ENCODE measurements at regions not wholly inside any gene's neighbourhood (a gene's known extent, or its start where the extent isn't known, plus 50 kb on each side); places are given as distances from the start of the nearest gene placed in this dataset.

GRCh38 chr9:18358325-18358724 lies 115.6 kb upstream of the ADAMTSL1 start:
- DNase-seq = no peak

DNA sequence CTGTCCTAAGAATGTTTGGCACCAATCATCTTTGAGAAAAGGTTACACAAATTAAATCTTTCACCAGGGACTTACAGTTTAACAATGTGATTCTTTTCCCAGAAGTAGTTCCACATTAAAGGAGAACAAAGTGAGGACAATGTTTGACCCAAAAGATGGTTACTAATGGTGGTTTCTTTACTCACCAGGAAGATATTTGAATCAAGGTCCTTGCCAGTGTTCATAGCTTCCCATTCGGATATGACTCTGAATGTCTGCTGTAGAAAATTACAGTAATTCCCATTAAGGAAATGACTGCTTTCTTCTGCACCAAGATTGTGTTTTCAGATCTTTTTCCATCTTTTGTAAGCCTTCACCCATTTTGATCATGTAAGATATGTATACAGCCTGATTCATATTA lies 114.6 kb upstream of the ADAMTSL1 start:
- no peak for DNase-seq

- DNase-seq = no peak
These were observed 113.9 kb upstream of the ADAMTSL1 start for GRCh38 chr9:18360005-18360404.

GRCh38 chr9:18361646-18362045 lies 112.3 kb upstream of the ADAMTSL1 start:
- no peak for DNase-seq

DNA sequence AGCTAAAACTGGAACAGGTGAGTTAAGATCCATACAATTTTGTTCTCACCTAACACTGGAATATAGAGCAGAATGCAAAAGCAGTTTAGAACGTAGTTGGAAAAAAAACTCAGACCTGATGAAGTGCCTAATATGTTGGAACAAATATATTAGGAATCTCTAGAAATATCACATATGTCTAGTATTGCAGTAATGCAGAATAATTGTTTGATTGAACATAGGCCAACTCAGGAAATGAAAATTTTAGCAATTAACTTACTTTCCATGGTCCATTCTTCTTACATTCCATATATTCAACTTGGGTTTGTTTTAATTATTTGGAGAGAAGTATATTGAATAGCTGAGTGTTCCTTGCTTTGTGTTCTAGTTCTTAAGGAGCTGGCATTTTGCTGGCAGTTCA lies 111.8 kb upstream of the ADAMTSL1 start:
- DNase-seq = no peak

GRCh38 chr9:18362901-18363685 lies 110.9 kb upstream of the ADAMTSL1 start:
- DNase-seq = no peak

DNA sequence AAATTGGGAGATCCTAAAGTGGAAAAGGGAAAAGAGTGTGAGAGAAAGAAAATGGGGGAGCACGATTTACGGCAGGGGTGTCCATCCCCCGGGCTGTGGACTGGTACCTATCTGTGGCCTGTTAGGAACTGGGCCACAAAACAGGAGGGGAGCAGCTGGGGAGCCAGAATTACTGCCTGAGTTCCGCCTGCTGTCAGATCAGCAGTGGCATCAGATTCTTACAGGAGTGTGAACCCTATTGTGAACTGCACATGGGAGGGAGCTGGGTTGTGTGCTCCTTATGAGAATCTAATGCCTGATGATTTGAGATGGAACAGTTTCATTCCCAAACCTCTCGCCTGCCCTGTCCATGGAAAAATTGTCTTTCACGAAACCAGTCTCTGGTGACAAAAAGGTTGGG lies 108.3 kb upstream of the ADAMTSL1 start:
- DNase-seq = no peak

DNA sequence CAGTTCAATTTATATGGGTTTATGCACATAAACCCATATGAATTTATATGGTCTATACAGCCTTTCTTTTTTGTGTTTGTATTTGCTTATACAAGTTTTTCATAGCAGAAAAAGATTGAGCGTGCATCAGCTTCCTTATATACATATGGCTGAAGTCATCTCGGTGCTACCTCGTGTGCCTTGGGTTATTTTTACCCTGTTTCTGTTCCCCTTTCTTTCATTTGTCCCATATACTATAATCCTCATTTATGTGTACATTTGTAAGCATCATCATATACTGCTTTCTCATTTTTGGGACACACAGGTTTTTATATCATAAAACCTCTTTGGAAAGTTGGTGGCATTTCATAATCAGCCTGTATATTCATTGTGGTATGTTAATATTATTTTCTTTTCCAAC lies 107.8 kb upstream of the ADAMTSL1 start:
- DNase-seq = no peak

DNA sequence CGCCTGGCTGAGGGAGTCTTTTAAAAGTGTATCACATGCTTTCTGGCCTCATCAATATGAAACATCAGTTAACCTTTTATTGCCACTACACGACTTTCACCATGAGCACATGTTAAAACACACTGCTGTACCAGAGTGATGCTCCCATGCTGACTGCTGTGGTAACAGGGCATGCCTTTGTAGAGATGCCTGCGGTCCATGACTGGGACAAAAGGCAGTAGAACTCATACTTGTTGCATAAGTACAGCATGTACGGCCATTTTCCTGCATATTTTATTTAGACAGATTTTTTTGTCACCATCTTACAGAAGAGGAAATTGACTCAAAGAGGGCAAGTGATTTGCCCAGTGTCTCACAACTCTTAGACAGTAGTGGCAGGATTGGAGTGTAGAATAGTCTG lies 105.7 kb upstream of the ADAMTSL1 start:
- DNase-seq = no peak

DNA sequence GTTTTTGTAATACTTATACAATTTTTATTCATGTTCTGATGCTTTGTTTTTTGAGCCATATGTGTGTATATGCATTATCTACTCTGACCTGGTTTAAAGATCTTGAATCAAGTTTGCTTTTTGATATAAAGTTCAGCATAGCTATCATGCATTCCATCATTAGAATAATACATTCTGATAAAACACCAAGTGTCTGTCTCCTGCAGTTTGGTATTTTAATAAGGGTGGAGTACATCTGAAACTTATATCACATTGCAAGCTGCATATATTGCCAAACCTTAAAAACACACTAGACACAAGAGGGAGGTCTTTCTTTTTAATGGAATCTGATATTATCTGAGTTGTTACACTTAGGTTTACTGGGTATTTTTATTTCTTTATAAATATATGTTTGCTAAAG lies 102.8 kb upstream of the ADAMTSL1 start:
- no peak for DNase-seq

DNA sequence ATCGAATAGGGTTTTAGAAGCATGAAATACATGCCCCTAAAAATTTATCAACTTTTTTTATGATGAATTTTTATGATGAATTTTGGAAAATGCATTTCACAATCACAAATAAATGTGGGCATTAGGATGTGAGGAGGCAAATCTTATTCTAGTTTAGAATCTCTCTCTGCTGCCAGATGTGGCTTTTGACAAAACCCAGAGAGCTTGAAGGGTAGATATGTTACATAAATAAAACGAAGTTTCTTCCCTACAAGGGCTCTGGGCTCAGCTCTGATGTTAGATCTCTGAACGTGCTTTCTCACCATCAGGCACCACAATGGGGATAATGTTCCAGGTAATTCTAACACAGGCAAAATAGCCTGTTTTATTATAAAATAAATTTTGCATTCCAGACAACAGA lies 102.3 kb upstream of the ADAMTSL1 start:
- DNase-seq = no peak

- DNase-seq = no peak
These were observed 94.7 kb upstream of the ADAMTSL1 start for GRCh38 chr9:18379073-18379811.

- DNase-seq = no peak
These were observed 91.7 kb upstream of the ADAMTSL1 start for GRCh38 chr9:18382243-18382642.

DNA sequence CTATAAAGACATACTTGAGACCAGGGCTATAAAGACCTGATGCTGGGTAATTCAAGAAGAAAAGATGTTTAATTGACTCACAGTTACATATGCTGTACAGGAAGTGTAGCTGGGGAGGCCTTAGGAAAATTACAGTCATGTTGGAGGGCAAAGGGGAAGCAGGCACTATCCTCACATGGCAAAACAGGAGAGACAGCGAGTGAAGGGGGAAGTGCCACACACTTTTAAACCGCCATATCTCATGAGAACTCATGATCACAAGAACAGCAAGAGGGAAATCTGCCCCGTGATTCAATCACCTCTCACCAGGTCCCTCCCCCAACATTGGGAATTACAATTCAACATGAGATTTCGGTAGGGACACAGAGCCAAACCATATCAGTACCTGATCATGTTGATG lies 89.9 kb upstream of the ADAMTSL1 start:
- DNase-seq = no peak

- no peak for DNase-seq
These were observed 88.1 kb upstream of the ADAMTSL1 start for GRCh38 chr9:18385696-18386490.

GRCh38 chr9:18390393-18390792 lies 83.6 kb upstream of the ADAMTSL1 start:
- peak; percentile 42 for DNase-seq

DNA sequence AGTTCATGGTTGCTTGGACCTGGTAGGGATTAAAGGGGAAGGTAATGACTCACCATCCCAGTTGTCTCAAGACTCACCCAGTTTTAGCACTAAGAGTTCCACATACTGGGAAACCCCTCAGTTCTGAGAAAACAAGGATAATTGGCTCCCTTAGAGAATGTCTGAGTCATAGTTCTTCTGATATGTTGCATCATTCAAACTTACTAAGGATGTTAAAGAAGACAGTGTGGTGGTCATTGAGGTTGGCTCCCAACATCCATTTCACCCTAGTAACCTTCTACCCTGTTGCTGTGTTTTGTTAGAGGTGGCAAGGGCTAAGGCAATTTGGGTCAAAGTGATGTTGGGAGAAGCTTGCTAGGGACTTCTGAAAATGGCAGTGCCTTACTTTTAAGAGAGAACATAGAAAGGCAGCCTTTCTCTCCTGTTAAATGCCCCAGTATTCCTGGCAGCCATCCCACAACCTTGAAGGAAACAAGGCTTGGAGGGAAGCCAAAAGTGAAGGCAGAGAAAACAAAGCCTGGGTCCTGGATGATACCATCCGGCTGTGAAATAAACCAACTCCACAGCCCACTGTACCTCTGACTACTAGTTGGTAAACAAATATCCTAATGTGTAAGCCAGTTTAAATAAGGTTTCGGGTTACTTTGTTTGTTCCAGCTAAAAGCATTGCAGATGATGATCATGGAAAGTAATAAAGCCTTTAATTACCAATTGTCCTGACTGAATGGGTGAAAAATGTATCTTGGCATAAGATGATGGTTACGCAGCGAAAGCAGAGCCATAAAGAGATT lies 80.4 kb upstream of the ADAMTSL1 start:
- DNase-seq = peak; percentile 96

- DNase-seq = peak; percentile 25
These were observed 79.1 kb upstream of the ADAMTSL1 start for GRCh38 chr9:18394847-18395351.

GRCh38 chr9:18396102-18396728 lies 77.7 kb upstream of the ADAMTSL1 start:
- peak; percentile 65 for DNase-seq

DNA sequence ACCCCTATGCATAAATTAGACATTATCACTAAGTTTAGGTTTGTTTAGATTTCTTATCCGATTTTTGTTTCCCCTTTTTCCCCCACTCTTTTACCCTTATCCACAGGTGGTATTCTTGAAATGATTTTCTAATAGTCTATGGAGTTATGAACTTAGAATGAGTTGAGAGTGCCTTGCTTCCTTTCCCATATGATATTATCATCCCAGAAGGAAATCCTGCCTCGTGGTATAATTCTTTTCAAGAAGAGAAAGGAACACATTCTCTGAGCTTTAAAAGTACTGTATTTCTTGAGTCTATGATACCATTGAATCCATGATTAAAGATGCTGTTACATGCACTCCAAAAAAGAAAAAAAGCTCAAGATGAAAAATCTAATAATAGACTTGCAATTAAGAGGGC lies 76.9 kb upstream of the ADAMTSL1 start:
- DNase-seq = no peak

GRCh38 chr9:18398038-18398437 lies 75.9 kb upstream of the ADAMTSL1 start:
- peak; percentile 77 for DNase-seq

DNA sequence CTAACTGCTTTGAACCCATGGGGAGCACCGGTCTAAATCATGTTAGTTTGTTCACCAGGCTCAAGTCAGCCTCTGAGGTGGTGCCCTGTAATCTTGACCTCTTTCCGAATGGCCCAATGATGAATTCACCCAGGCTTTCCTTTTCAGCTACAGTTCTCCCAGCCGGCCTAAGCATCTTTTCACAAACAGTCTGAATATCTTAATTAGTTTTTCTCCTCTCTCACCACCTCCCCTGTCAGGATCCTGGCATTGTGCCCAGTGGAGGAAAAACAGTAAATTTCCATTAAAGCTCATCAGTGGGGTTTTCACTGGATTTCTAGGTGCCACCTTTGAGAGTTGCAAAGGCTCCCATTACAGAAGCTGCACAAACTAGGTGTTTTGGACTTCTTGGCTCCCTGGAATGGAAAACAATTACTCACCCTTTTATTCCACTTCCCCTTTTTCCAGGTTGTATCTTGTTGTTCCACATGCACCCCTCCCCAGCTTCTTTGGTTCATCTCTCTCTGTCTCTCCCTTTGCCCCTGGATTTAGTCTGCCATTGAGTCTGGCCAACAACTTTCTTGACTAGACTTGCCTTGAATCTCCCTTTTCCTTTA lies 69.4 kb upstream of the ADAMTSL1 start:
- DNase-seq = no peak
